K562 (cell line): ENCODE measurements at regions not wholly inside any gene's neighbourhood (a gene's known extent, or its start where the extent isn't known, plus 50 kb on each side); places are given as distances from the start of the nearest gene placed in this dataset.

Source experiments
- ATAC-seq: fragments of 200-7000 bp; cut with Tn5 transposase; 3 replicates; pipeline ENCODE4 v1.9.1; 2020; ENCODE audit warnings: moderate library complexity
- BruUV-seq: library from RNA; stranded (reverse); fragments of 400-500 nt; replicated peaks from 2 replicates; lab custom pipeline; 2021; lab: Mats Ljungman, UMichigan
- CTCF ChIA-PET: fragments of 300-600 bp; formaldehyde crosslinking; extraction: SDS; loops from one replicate; lab custom pipeline; 2021; ENCODE audit warnings: low intra/inter-chr PET ratio; lab: Yijun Ruan, JAX
- POLR2A ChIA-PET: fragments of 300-600, 350-650 bp; sonication (Branson Sonifier 250); formaldehyde crosslinking; extraction: SDS; loops from one replicate; lab custom pipeline; 2021; ENCODE audit warnings: antibody characterized with exemption, inconsistent platforms; lab: Yijun Ruan, JAX
- DNase-seq, 4 experiments: peaks; one replicate each; pipeline versions ENCODE4 v3.0.0 to v3.0.0-alpha.2; 2011 to 2018; ENCODE audit warnings: low spot score in 3 of 4, mixed read lengths in 3 of 4; ENCODE audit errors: extremely low read depth in 1 of 4
- FAIRE-seq: peaks from 2 replicates; lab custom pipeline; 2011; peaks lifted over from hg19 to GRCh38; lab: Jason Lieb, UNC
- H2AFZ ChIP-seq: 2 replicates; pipeline ENCODE4 v1.6.0; 2011; ENCODE audit warnings: low read depth, low read length, control low read depth, inconsistent platforms
- H3K27ac ChIP-seq: fragments of 200-600 bp; 3 replicates; pipeline ENCODE4 v1.8.0; 2011; ENCODE audit warnings: low read depth, mild to moderate bottlenecking, control low read depth, inconsistent platforms, low read length, moderate library complexity, mixed read lengths; ENCODE audit errors: extremely low read depth
- H3K27me3 ChIP-seq, 2 experiments: fragments of 300-600 bp in 1 of 2; 2 replicates in 1 of 2; 3 replicates in 1 of 2; pipeline versions ENCODE4 v1.6.0 to v1.8.0; 2011; ENCODE audit warnings: inconsistent platforms in 2 of 2, low read length in 2 of 2, mild to moderate bottlenecking in 1 of 2, mixed read lengths in 1 of 2, moderate library complexity in 1 of 2; ENCODE audit not compliant: control insufficient read depth in 2 of 2, insufficient read depth in 2 of 2
- H3K36me3 ChIP-seq: fragments of 300-600 bp; 3 replicates; pipeline ENCODE4 v1.8.0; 2011; ENCODE audit warnings: mild to moderate bottlenecking, low read length, inconsistent platforms; ENCODE audit not compliant: control insufficient read depth, insufficient read depth
- H3K4me1 ChIP-seq, 2 experiments: fragments of 200-600 bp in 1 of 2; replicated peaks in 1 of 2; 2 replicates in 1 of 2; 3 replicates in 1 of 2; pipeline versions ENCODE4 v1.5.1 to v1.8.0; 2011; ENCODE audit warnings: inconsistent platforms in 2 of 2, low read length in 2 of 2, mild to moderate bottlenecking in 1 of 2, mixed read lengths in 1 of 2, moderate library complexity in 1 of 2; ENCODE audit not compliant: control insufficient read depth in 2 of 2, insufficient read depth in 2 of 2
- H3K4me2 ChIP-seq: 2 replicates; pipeline ENCODE4 v1.6.1; 2011; ENCODE audit warnings: low read length, control low read depth, inconsistent platforms, mixed read lengths; ENCODE audit not compliant: insufficient read depth
- H3K4me3 ChIP-seq: fragments of 200-600 bp; sonication (generic), shearing (Covaris generic); 2 replicates; pipeline ENCODE4 v1.5.1; 2016; ENCODE audit warnings: control low read depth, inconsistent platforms
- H3K79me2 ChIP-seq: fragments of 200-600 bp; 3 replicates; pipeline ENCODE4 v1.8.0; 2011; ENCODE audit warnings: low read length, inconsistent platforms; ENCODE audit not compliant: control insufficient read depth, insufficient read depth
- H3K9ac ChIP-seq, 2 experiments: 2 replicates each; pipeline versions ENCODE4 v1.6.0 to v1.6.1; 2011; ENCODE audit warnings: low read depth in 2 of 2, low read length in 2 of 2, control low read depth in 1 of 2, inconsistent platforms in 1 of 2, mild to moderate bottlenecking in 1 of 2, mixed read lengths in 1 of 2; ENCODE audit not compliant: insufficient read depth in 1 of 2
- H3K9me1 ChIP-seq: one replicate; pipeline ENCODE4 v1.6.0; 2011; ENCODE audit warnings: inconsistent platforms, mild to moderate bottlenecking, low read length, moderate library complexity; ENCODE audit not compliant: control insufficient read depth, insufficient read depth
- H3K9me3 ChIP-seq: replicated peaks from 2 replicates; pipeline ENCODE4 v1.5.1; 2011; ENCODE audit warnings: low read depth, low read length, inconsistent platforms; ENCODE audit not compliant: control insufficient read depth, insufficient read depth
- H4K20me1 ChIP-seq: replicated peaks from 2 replicates; pipeline ENCODE4 v1.6.1; 2011; ENCODE audit warnings: low read length, inconsistent platforms, mixed read lengths; ENCODE audit not compliant: control insufficient read depth, insufficient read depth
- BCLAF1 ChIP-seq, 2 experiments: fragments of 450-650 bp in 1 of 2; IDR thresholded peaks; 2 replicates each; pipeline ENCODE4 v1.6.1; 2011 to 2017; ENCODE audit warnings: low read depth in 2 of 2, antibody characterized with exemption in 1 of 2, borderline replicate concordance in 1 of 2, low read length in 1 of 2, mild to moderate bottlenecking in 1 of 2, mixed read lengths in 1 of 2; ENCODE audit not compliant: control insufficient read depth in 1 of 2
- FOXK1 ChIP-seq: sonication (generic); formaldehyde crosslinking; IDR thresholded peaks from 2 replicates; pipeline ENCODE4 v1.8.0; 2022; ENCODE audit warnings: missing genetic modification reagents, mild to moderate bottlenecking, borderline replicate concordance
- GABPB1 ChIP-seq: sonication (generic); formaldehyde crosslinking; IDR thresholded peaks from 2 replicates; pipeline ENCODE4 v1.8.0; 2022; ENCODE audit warnings: mild to moderate bottlenecking, missing genetic modification reagents
- HIVEP1 ChIP-seq: fragments of 250-450 bp; sonication (Bioruptor Pico); IDR thresholded peaks from 2 replicates; pipeline ENCODE4 v1.4.0; 2020; ENCODE audit warnings: mild to moderate bottlenecking
- MIER1 ChIP-seq: fragments of 450-650 bp; IDR thresholded peaks from 2 replicates; pipeline ENCODE4 v1.6.1; 2016; ENCODE audit warnings: antibody characterized with exemption, mild to moderate bottlenecking, low read depth
- MYBL2 ChIP-seq, 2 experiments: fragments of 450-650 bp in 1 of 2; sonication (generic) in 1 of 2; formaldehyde crosslinking in 1 of 2; IDR thresholded peaks; 2 replicates each; pipeline versions ENCODE4 v1.6.1 to v1.8.1; 2017 to 2022; ENCODE audit warnings: borderline replicate concordance in 1 of 2, inconsistent platforms in 1 of 2, low read depth in 1 of 2, mild to moderate bottlenecking in 1 of 2, missing genetic modification reagents in 1 of 2, moderate library complexity in 1 of 2
- NCOA1 ChIP-seq: fragments of 450-650 bp; IDR thresholded peaks from 2 replicates; pipeline ENCODE4 v1.6.1; 2016; ENCODE audit warnings: low read depth
- NFYB ChIP-seq: IDR thresholded peaks from 2 replicates; pipeline ENCODE4 v1.6.1; 2011; ENCODE audit warnings: mild to moderate bottlenecking, moderate library complexity; ENCODE audit not compliant: insufficient read length; ENCODE audit errors: extremely low read depth
- PRDM10 ChIP-seq: fragments of 450-650 bp; IDR thresholded peaks from 2 replicates; pipeline ENCODE4 v1.6.1; 2018; ENCODE audit not compliant: partially characterized antibody
- PURB ChIP-seq: sonication (generic); formaldehyde crosslinking; IDR thresholded peaks from 2 replicates; pipeline ENCODE4 v1.9.0; 2021; ENCODE audit warnings: low read depth, mild to moderate bottlenecking, missing genetic modification reagents
- RAD51 ChIP-seq: fragments of 450-650 bp; IDR thresholded peaks from 2 replicates; pipeline ENCODE4 v1.7.1; 2016; ENCODE audit warnings: low read depth, mild to moderate bottlenecking, borderline replicate concordance
- SRF ChIP-seq, 2 experiments: fragments of 250-450, 450-650 bp in 1 of 2; sonication (Bioruptor Pico) in 1 of 2; sonication (generic) in 1 of 2; formaldehyde crosslinking; IDR thresholded peaks; 2 replicates each; pipeline versions ENCODE4 v1.5.0 to v1.5.1; 2020 to 2022; ENCODE audit warnings: mild to moderate bottlenecking in 1 of 2, missing genetic modification reagents in 1 of 2
- SRSF7 ChIP-seq: fragments of 200-400 bp; formaldehyde crosslinking; optimal IDR thresholded peaks from 2 replicates; pipeline ENCODE3; 2017; ENCODE audit warnings: mild to moderate bottlenecking, low read depth, low read length
- TEAD1 ChIP-seq, 2 experiments: fragments of 450-650 bp in 1 of 2; sonication (generic) in 1 of 2; formaldehyde crosslinking; IDR thresholded peaks; 2 replicates each; pipeline versions ENCODE4 v1.4.0 to v1.8.0; 2020 to 2022; ENCODE audit warnings: mild to moderate bottlenecking in 2 of 2, missing genetic modification reagents in 1 of 2
- ZKSCAN1 ChIP-seq: fragments of 150-350 bp; IDR thresholded peaks from 2 replicates; pipeline ENCODE4 v1.6.1; 2016; ENCODE audit warnings: low read depth, low read length
- ZNF57 ChIP-seq: fragments of 450-650 bp; formaldehyde crosslinking; IDR thresholded peaks from 2 replicates; pipeline ENCODE4 v1.4.0; 2020; ENCODE audit warnings: mild to moderate bottlenecking, moderate library complexity
- WGBS: fragments of 100-300 bp; shearing (Covaris generic); methylation state at CpG from one replicate; pipeline ENCODE4 v1.1.6; 2016; ENCODE audit warnings: low coverage, mixed read lengths; ENCODE audit not compliant: insufficient coverage; ENCODE audit errors: missing lambda C conversion rate; 5-methylcytosine and 5-hydroxymethylcytosine counted together
- in situ Hi-C: fragments of 300-500 bp; cut with MboI; formaldehyde crosslinking; loops from 4 replicates; pipeline ENCODE4 v1.15.0; 2018; ENCODE audit warnings: inconsistent platforms, mixed read lengths
- intact Hi-C: fragments of 100-400 bp; cut with micrococcal nuclease; formaldehyde crosslinking; loops from 2 replicates; pipeline ENCODE4 v1.14.2; 2022

DNA sequence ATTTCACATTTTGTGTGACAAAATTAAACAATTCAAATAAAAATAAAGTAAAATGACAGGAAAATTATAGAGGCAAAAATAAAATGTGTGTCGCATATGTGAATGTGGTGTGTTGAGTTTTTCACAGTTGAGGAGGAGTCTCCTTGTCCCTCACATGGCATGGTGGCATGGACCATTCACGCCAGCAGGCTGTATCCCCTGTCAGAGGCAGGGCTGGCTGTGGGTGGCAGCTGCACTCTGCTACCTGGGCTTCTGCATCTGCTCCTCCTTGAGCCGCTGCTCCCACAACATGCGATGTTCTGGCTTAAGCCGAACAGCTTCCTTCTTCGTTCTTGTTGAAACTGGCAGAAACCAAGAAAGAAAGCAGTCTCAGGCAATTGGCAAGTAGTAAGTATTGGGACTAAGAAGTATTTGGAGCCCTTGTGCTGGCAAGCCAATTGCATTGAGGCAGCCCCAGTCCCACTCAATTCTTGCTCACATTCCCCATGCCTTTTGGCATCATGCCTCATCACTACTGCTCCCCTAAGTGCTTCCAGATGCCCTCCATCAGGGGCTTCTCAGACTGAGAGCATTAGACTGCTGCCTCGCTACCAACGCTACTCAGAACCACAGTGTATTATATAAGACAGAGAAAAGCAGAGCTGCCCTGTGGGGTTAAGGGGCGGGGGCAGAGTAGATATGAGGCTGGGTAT, 177.9 kb upstream of the NABP1 start:
- H3K27ac ChIP-seq, result no peak overlapping the region
- no peaks in the 10 kb centered on the region for H3K4me1 ChIP-seq
- FAIRE-seq (no peak), DNase-seq (no peak), ATAC-seq (no peak)
- POLR2A ChIA-PET, result no interaction called here
- WGBS, result 8% methylated on average over 9 of the region's 9 CpGs
- no peak overlapping the region for H3K9ac ChIP-seq
- H4K20me1 ChIP-seq, result no peaks in the 10 kb centered on the region
- no TSS peak for BruUV-seq
- in situ Hi-C loops (loop anchor here (25.0 kb wide), 1 partner anchor 288 kb away; no protein-coding TSS in a partner anchor), intact Hi-C loops (no loop called here)
- CTCF ChIA-PET, result no interaction called here
- H3K9me1 ChIP-seq, result no peaks in the 10 kb centered on the region
- H2AFZ ChIP-seq, result no peak overlapping the region
- H3K79me2 ChIP-seq, result no peaks in the 10 kb centered on the region
- H3K36me3 ChIP-seq, result no peaks in the 10 kb centered on the region
- peaks cover 0 to 11% of the 10 kb centered on the region in 2 experiments; a peak in 1 of 5 replicates for H3K27me3 ChIP-seq
- no peak overlapping the region for H3K4me3 ChIP-seq
- no peaks in the 10 kb centered on the region for H3K9me3 ChIP-seq
- H3K4me2 ChIP-seq, result no peak overlapping the region
- TF ChIP-seq PURB (no peak), NFYB (no peak), ZKSCAN1 (no peak), GABPB1 (CRISPR knock-in tag) (no peak), FOXK1 (CRISPR knock-in tag) (no peak), MYBL2 (IDR thresholded peaks at IDR 0.05; ENCODE audit: low read depth) (no peak), MYBL2 (CRISPR knock-in tag; IDR thresholded peaks at IDR 0.05; ENCODE audit: borderline replicate concordance) (no peak), MIER1 (no peak), PRDM10 (no peak), RAD51 (no peak), ZNF57 (CRISPR knock-in tag) (no peak), BCLAF1 (IDR thresholded peaks at IDR 0.05; ENCODE audit: borderline replicate concordance in 1 of 2, control insufficient read depth in 1 of 2, low read depth in 2 of 2, low read length in 1 of 2) (no peak), SRSF7 (no peak), SRF (CRISPR knock-in tag; IDR thresholded peaks at IDR 0.05) (no peak), NCOA1 (no peak), TEAD1 (CRISPR knock-in tag; IDR thresholded peaks at IDR 0.05) (no peak), HIVEP1 (CRISPR knock-in tag) (no peak)
